Nephron (organoid): ENCODE measurements at regions not wholly inside any gene's neighbourhood (a gene's known extent, or its start where the extent isn't known, plus 50 kb on each side); places are given as distances from the start of the nearest gene placed in this dataset.

Source experiments
- H3K27ac Mint-ChIP-seq, 3 experiments: 2 replicates each; pipeline ENCODE4 v1.8.0; 2020; ENCODE audit warnings: mixed read lengths in 3 of 3, mild to moderate bottlenecking in 2 of 3, moderate library complexity in 1 of 3
- H3K27me3 Mint-ChIP-seq: 2 replicates; pipeline ENCODE4 v1.8.0; 2021; ENCODE audit warnings: low read depth, mild to moderate bottlenecking, moderate library complexity, mixed read lengths
- H3K36me3 Mint-ChIP-seq: 2 replicates; pipeline ENCODE4 v1.8.0; 2020; ENCODE audit warnings: low read depth, mixed read lengths
- H3K4me1 Mint-ChIP-seq: 2 replicates; pipeline ENCODE4 v1.8.0; 2020; ENCODE audit warnings: mixed read lengths
- H3K4me3 Mint-ChIP-seq, 3 experiments: 2 replicates each; pipeline ENCODE4 v1.8.0; 2020; ENCODE audit warnings: mild to moderate bottlenecking in 3 of 3, mixed read lengths in 3 of 3, moderate library complexity in 2 of 3
- H3K9me3 Mint-ChIP-seq: 2 replicates; pipeline ENCODE4 v1.8.0; 2020; ENCODE audit warnings: mixed read lengths
- CTCF ChIP-seq, 3 experiments: fragments of 200-600 bp; sonication (generic); IDR thresholded peaks; one replicate each; pipeline ENCODE4 v1.5.0; 2021; ENCODE audit warnings: antibody characterized with exemption in 3 of 3; ENCODE audit not compliant: unreplicated experiment in 3 of 3

- Mint-ChIP-seq H3K27ac (no peak overlapping the region), H3K36me3 (no peaks in the 10 kb centered on the region), H3K27me3 (peaks cover 16% of the 10 kb centered on the region), H3K4me3 (no peak overlapping the region), H3K9me3 (no peaks in the 10 kb centered on the region), H3K4me1 (peaks cover 23% of the 10 kb centered on the region)
- TF ChIP-seq CTCF (IDR thresholded peaks at IDR 0.05; ENCODE audit: unreplicated experiment in 3 of 3) = no peak
Measured at GRCh38 chr13:28584873-28585381, 74.0 kb upstream of the POMP start.

GRCh38 chr13:28583651-28584091 lies 75.3 kb upstream of the POMP start:
- H3K9me3 Mint-ChIP-seq = no peaks in the 10 kb centered on the region

GRCh38 chr13:28582892-28583240 lies 76.1 kb upstream of the POMP start:
- peaks cover 23% of the 10 kb centered on the region for H3K27me3 Mint-ChIP-seq
- H3K9me3 Mint-ChIP-seq = no peaks in the 10 kb centered on the region
- H3K4me3 Mint-ChIP-seq = no peak overlapping the region
- no peaks in the 10 kb centered on the region for H3K36me3 Mint-ChIP-seq
- no peak for TF ChIP-seq CTCF (IDR thresholded peaks at IDR 0.05; ENCODE audit: unreplicated experiment in 3 of 3)
- peaks cover 28% of the 10 kb centered on the region for H3K4me1 Mint-ChIP-seq
- no peak overlapping the region for H3K27ac Mint-ChIP-seq

More at GRCh38 chr13:28583651-28584091, 75.3 kb upstream of the POMP start:
- Mint-ChIP-seq H3K27me3 (peaks cover 23% of the 10 kb centered on the region), H3K27ac (no peak overlapping the region), H3K4me1 (peaks cover 28% of the 10 kb centered on the region), H3K36me3 (no peaks in the 10 kb centered on the region), H3K4me3 (no peak overlapping the region)
- no peak for TF ChIP-seq CTCF (IDR thresholded peaks at IDR 0.05; ENCODE audit: unreplicated experiment in 3 of 3)

- peaks cover 28% of the 10 kb centered on the region for H3K4me1 Mint-ChIP-seq
- H3K4me3 Mint-ChIP-seq = no peak overlapping the region
- no peak for TF ChIP-seq CTCF (IDR thresholded peaks at IDR 0.05; ENCODE audit: unreplicated experiment in 3 of 3)
- peaks cover 21% of the 10 kb centered on the region for H3K27me3 Mint-ChIP-seq
- no peaks in the 10 kb centered on the region for H3K9me3 Mint-ChIP-seq
- no peaks in the 10 kb centered on the region for H3K36me3 Mint-ChIP-seq
- no peak overlapping the region for H3K27ac Mint-ChIP-seq
Measured at GRCh38 chr13:28582225-28582891, 76.6 kb upstream of the POMP start.

- no peaks in the 10 kb centered on the region for H3K9me3 Mint-ChIP-seq
- H3K27ac Mint-ChIP-seq = no peak overlapping the region
- peaks cover 22% of the 10 kb centered on the region for H3K27me3 Mint-ChIP-seq
- TF ChIP-seq CTCF (IDR thresholded peaks at IDR 0.05; ENCODE audit: unreplicated experiment in 3 of 3) = no peak
- H3K4me1 Mint-ChIP-seq = peaks cover 28% of the 10 kb centered on the region
- H3K36me3 Mint-ChIP-seq = no peaks in the 10 kb centered on the region
- no peak overlapping the region for H3K4me3 Mint-ChIP-seq
Measured at GRCh38 chr13:28581451-28581850, 77.5 kb upstream of the POMP start.

- Mint-ChIP-seq H3K4me3 (no peak overlapping the region), H3K36me3 (no peaks in the 10 kb centered on the region), H3K9me3 (no peaks in the 10 kb centered on the region), H3K27ac (peak overlapping the region in 2 of 3 experiments; percentile 10 to 17), H3K27me3 (peaks cover 27% of the 10 kb centered on the region), H3K4me1 (peaks cover 28% of the 10 kb centered on the region)
- no peak for TF ChIP-seq CTCF (IDR thresholded peaks at IDR 0.05; ENCODE audit: unreplicated experiment in 3 of 3)
Measured at GRCh38 chr13:28579736-28580135, 79.2 kb upstream of the POMP start.
